Endothelial cell of umbilical vein (primary cell): ENCODE measurements at regions not wholly inside any gene's neighbourhood (a gene's known extent, or its start where the extent isn't known, plus 50 kb on each side); places are given as distances from the start of the nearest gene placed in this dataset.
A peak's percentile ranks its signal among the peaks of the same experiment; 100 is the strongest.

Experiments
- BruUV-seq: library from RNA; stranded (reverse); fragments of 400-500 nt; replicated peaks from 2 replicates; lab custom pipeline; 2021; lab: Mats Ljungman, UMichigan
- CTCF ChIA-PET: fragments of 300-600, 350-600 bp; sonication (Branson Sonifier 250); formaldehyde crosslinking; loops from one replicate; lab custom pipeline; 2021; ENCODE audit warnings: antibody characterized with exemption, inconsistent platforms; lab: Charles Lee
- POLR2A ChIA-PET: fragments of 300-600, 350-600 bp; sonication (Branson Sonifier 250); formaldehyde crosslinking; loops from one replicate; lab custom pipeline; 2021; ENCODE audit warnings: antibody characterized with exemption, inconsistent platforms; lab: Charles Lee
- DNase-seq: peaks from one replicate; pipeline ENCODE4 v3.0.0-alpha.2; 2011; ENCODE audit warnings: low read depth, low spot score
- FAIRE-seq: peaks from 2 replicates; lab custom pipeline; 2011; peaks lifted over from hg19 to GRCh38; lab: Jason Lieb, UNC
- H2AFZ ChIP-seq: 2 replicates; pipeline ENCODE4 v1.6.0; 2012; ENCODE audit warnings: low read depth, low read length, control low read depth, inconsistent platforms
- H3K27ac ChIP-seq: 2 replicates; pipeline ENCODE4 v1.5.1; 2011; ENCODE audit warnings: low read depth, mild to moderate bottlenecking, control low read depth, low read length, moderate library complexity; ENCODE audit not compliant: insufficient read depth
- H3K27me3 ChIP-seq, 2 experiments: 2 replicates each; pipeline versions ENCODE4 v1.6.0 to v1.6.1; 2011; ENCODE audit warnings: low read length in 2 of 2, mixed read lengths in 1 of 2; ENCODE audit not compliant: control insufficient read depth in 2 of 2, insufficient read depth in 2 of 2
- H3K36me3 ChIP-seq, 2 experiments: 2 replicates in 1 of 2; 3 replicates in 1 of 2; pipeline ENCODE4 v1.5.1; 2011; ENCODE audit warnings: low read length in 2 of 2, mild to moderate bottlenecking in 1 of 2, moderate library complexity in 1 of 2; ENCODE audit not compliant: control insufficient read depth in 2 of 2, insufficient read depth in 2 of 2; ENCODE audit errors: extremely low read depth in 1 of 2
- H3K4me1 ChIP-seq: 3 replicates; pipeline ENCODE4 v1.5.1; 2011; ENCODE audit warnings: mild to moderate bottlenecking, low read length; ENCODE audit not compliant: control insufficient read depth, insufficient read depth; ENCODE audit errors: extremely low read depth
- H3K4me2 ChIP-seq: 2 replicates; pipeline ENCODE4 v1.6.1; 2011; ENCODE audit warnings: low read length, control low read depth, mixed read lengths; ENCODE audit not compliant: insufficient read depth
- H3K4me3 ChIP-seq, 3 experiments: fragments of 200-600 bp in 1 of 3; sonication (generic), shearing (Covaris generic) in 1 of 3; replicated peaks in 1 of 3; 2 replicates each; pipeline ENCODE4 v1.5.1; 2011 to 2016; ENCODE audit warnings: control low read depth in 3 of 3, low read length in 3 of 3, mild to moderate bottlenecking in 2 of 3, inconsistent platforms in 1 of 3, low read depth in 1 of 3, moderate library complexity in 1 of 3; ENCODE audit not compliant: insufficient read depth in 1 of 3
- H3K79me2 ChIP-seq: 2 replicates; pipeline ENCODE4 v1.6.0; 2012; ENCODE audit warnings: low read length, inconsistent platforms; ENCODE audit not compliant: control insufficient read depth, insufficient read depth
- H3K9ac ChIP-seq: replicated peaks from 2 replicates; pipeline ENCODE3; 2011; ENCODE audit warnings: low read length, control low read depth; ENCODE audit not compliant: insufficient read depth; ENCODE audit errors: extremely low read depth
- H3K9me1 ChIP-seq: replicated peaks from 3 replicates; pipeline ENCODE4 v1.6.0; 2011; ENCODE audit warnings: mild to moderate bottlenecking, low read length; ENCODE audit not compliant: control insufficient read depth, insufficient read depth; ENCODE audit errors: extremely low read depth
- H3K9me3 ChIP-seq: replicated peaks from 2 replicates; pipeline ENCODE4 v1.5.1; 2012; ENCODE audit warnings: low read length, inconsistent platforms; ENCODE audit not compliant: control insufficient read depth, insufficient read depth
- H4K20me1 ChIP-seq: replicated peaks from 2 replicates; pipeline ENCODE3; 2011; ENCODE audit warnings: mild to moderate bottlenecking, low read length; ENCODE audit not compliant: control insufficient read depth, insufficient read depth; ENCODE audit errors: extremely low read depth
- CTCF ChIP-seq, 2 donors: IDR thresholded peaks; 1 replicate in 1 of 2; 2 replicates in 1 of 2; pipeline ENCODE4 v1.5.1; 2011; ENCODE audit warnings: low read length in 2 of 2, mild to moderate bottlenecking in 2 of 2, moderate library complexity in 2 of 2, control low read depth in 1 of 2, inconsistent platforms in 1 of 2, low read depth in 1 of 2; ENCODE audit not compliant: insufficient read depth in 1 of 2; ENCODE audit errors: extremely low read depth in 1 of 2
- EZH2 ChIP-seq: IDR thresholded peaks from 2 replicates; pipeline ENCODE4 v1.6.1; 2012; ENCODE audit warnings: borderline replicate concordance, low read depth, mild to moderate bottlenecking, moderate library complexity, low read length, inconsistent platforms; ENCODE audit not compliant: severe bottlenecking
- FOS ChIP-seq: IDR thresholded peaks from 2 replicates; pipeline ENCODE4 v1.6.1; 2011; ENCODE audit warnings: mild to moderate bottlenecking, low read length, moderate library complexity, borderline replicate concordance; ENCODE audit not compliant: insufficient read depth
- GATA2 ChIP-seq: IDR thresholded peaks from 2 replicates; pipeline ENCODE4 v1.7.0; 2011; ENCODE audit warnings: low read depth, mild to moderate bottlenecking, moderate library complexity, mixed read lengths, low read length; ENCODE audit not compliant: insufficient read length, insufficient read depth
- JUN ChIP-seq: IDR thresholded peaks from 2 replicates; pipeline ENCODE4 v1.6.1; 2011; ENCODE audit warnings: borderline replicate concordance, low read depth; ENCODE audit not compliant: insufficient read length, insufficient read depth
- MAX ChIP-seq: IDR thresholded peaks from 2 replicates; pipeline ENCODE4 v1.6.1; 2011; ENCODE audit not compliant: insufficient read depth, insufficient read length
- MYC ChIP-seq: IDR thresholded peaks from one replicate; pipeline ENCODE4 v1.6.1; 2011; ENCODE audit warnings: mild to moderate bottlenecking, low read depth, low read length
- POLR2A ChIP-seq: IDR thresholded peaks from 2 replicates; pipeline ENCODE4 v1.6.1; 2012; ENCODE audit warnings: low read depth, mild to moderate bottlenecking, control low read depth, low read length
- POLR2AphosphoS5 ChIP-seq: IDR thresholded peaks from 2 replicates; pipeline ENCODE4 v1.6.1; 2012; ENCODE audit warnings: low read depth, mild to moderate bottlenecking, control low read depth, low read length, moderate library complexity; ENCODE audit not compliant: insufficient read depth
- dilution Hi-C: fragments of 300-500 bp; cut with MboI; formaldehyde crosslinking; loops from one replicate; pipeline ENCODE4 v1.15.0; 2019; ENCODE audit warnings: low sequenced_read_pairs; ENCODE audit not compliant: extremely low pct_ligation_motif_present
- intact Hi-C: fragments of 100-400 bp; cut with micrococcal nuclease; formaldehyde crosslinking; loops from one replicate; pipeline ENCODE4 v1.10.0; 2022

GRCh38 chr1:29384496-29385015, 148.2 kb downstream of the PTPRU start:
- H4K20me1 ChIP-seq = no peaks in the 10 kb centered on the region
- POLR2A ChIA-PET = interaction anchor here (0.6 kb wide), 1 partner anchor 1055 kb away, joined by 11 read pairs; no protein-coding TSS in a partner anchor
- H3K4me2 ChIP-seq = peak overlapping the region; percentile 14
- no peaks in the 10 kb centered on the region for H3K9me3 ChIP-seq
- no peak overlapping the region for H3K4me3 ChIP-seq
- H3K4me1 ChIP-seq = peaks cover 18% of the 10 kb centered on the region
- CTCF ChIA-PET = interaction anchor here (0.7 to 4.7 kb wide), 4 partner anchors 9 to 996 kb away, joined by 3 to 25 read pairs (median 4); no protein-coding TSS in a partner anchor
- no peaks in the 10 kb centered on the region for H3K9me1 ChIP-seq
- dilution Hi-C loops (no loop called here), intact Hi-C loops (loop anchor here (1.0 to 5.0 kb wide), 3 partner anchors 147 to 700 kb away; partner anchors contain the start of gene PTPRU)
- H3K79me2 ChIP-seq = no peaks in the 10 kb centered on the region
- FAIRE-seq (no peak), DNase-seq (no peak)
- no peak overlapping the region for H3K9ac ChIP-seq
- H3K36me3 ChIP-seq = no peaks in the 10 kb centered on the region
- no TSS peak for BruUV-seq
- TF ChIP-seq MAX (no peak), GATA2 (no peak), POLR2AphosphoS5 (no peak), MYC (no peak), POLR2A (no peak), JUN (no peak), CTCF (IDR thresholded peaks at IDR 0.05; ENCODE audit: extremely low read depth in 1 of 2, insufficient read depth in 1 of 2, low read depth in 1 of 2, low read length in 2 of 2) (no peak), EZH2 (no peak), FOS (no peak)
- no peak overlapping the region for H3K27ac ChIP-seq
- H3K27me3 ChIP-seq = no peaks in the 10 kb centered on the region
- no peak overlapping the region for H2AFZ ChIP-seq
